Effector memory CD8-positive, alpha-beta T cell (primary cell): ENCODE measurements at regions not wholly inside any gene's neighbourhood (a gene's known extent, or its start where the extent isn't known, plus 50 kb on each side); places are given as distances from the start of the nearest gene placed in this dataset.
A peak's percentile ranks its signal among the peaks of the same experiment; 100 is the strongest.
"Not testable (repeated sequence)": the region's sequence is repeated elsewhere in the genome, so short reads cannot be mapped to it uniquely, and the experiment has no call there.

ENCODE experiments used
- ATAC-seq: fragments of 150-1000 bp; cut with Tn5 transposase; replicated peaks from 2 replicates; pipeline ENCODE4 v1.10.0; 2021; ENCODE audit warnings: mild to moderate bottlenecking, moderate library complexity
- DNase-seq, 3 experiments: peaks; one replicate each; pipeline ENCODE4 v3.0.0; 2021
- H3K27ac Mint-ChIP-seq, 2 donors: one replicate each; pipeline ENCODE4 v1.8.0; 2022; ENCODE audit warnings: mild to moderate bottlenecking in 2 of 2, mixed read lengths in 2 of 2, moderate library complexity in 2 of 2
- H3K27me3 Mint-ChIP-seq, 2 donors: one replicate each; pipeline ENCODE4 v1.8.0; 2022; ENCODE audit warnings: mixed read lengths in 2 of 2
- H3K36me3 Mint-ChIP-seq: one replicate; pipeline ENCODE4 v1.8.0; 2022; ENCODE audit warnings: mild to moderate bottlenecking, moderate library complexity, mixed read lengths; ENCODE audit not compliant: insufficient read depth
- H3K4me1 Mint-ChIP-seq, 2 donors: one replicate each; pipeline ENCODE4 v1.8.0; 2022; ENCODE audit warnings: low read depth in 2 of 2, mixed read lengths in 2 of 2
- H3K4me3 Mint-ChIP-seq, 2 donors: one replicate each; pipeline ENCODE4 v1.8.0; 2022; ENCODE audit warnings: mild to moderate bottlenecking in 2 of 2, mixed read lengths in 2 of 2, moderate library complexity in 2 of 2
- H3K9me3 Mint-ChIP-seq, 2 donors: one replicate each; pipeline ENCODE4 v1.8.0; 2022; ENCODE audit warnings: mixed read lengths in 2 of 2

DNA sequence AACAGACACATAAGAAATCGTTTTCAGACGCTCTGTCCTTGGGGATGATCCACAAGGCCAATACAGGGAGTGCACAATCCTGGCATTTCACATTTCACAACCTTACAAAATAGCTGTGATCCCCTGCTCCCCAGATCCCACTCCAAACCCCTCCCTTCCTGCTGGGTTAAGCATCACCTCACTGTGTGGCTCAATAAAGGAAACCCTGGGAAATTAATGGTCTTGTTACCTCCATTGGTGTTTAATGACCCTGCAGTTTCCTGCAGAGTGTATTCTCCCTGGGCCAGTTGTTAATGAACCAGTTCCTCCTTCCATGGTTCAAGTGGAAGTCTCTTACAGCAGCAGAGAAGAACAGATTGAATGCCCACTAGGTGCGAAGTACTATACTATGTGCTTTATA lies 334.7 kb downstream of the OMA1 start:
- H3K4me3 Mint-ChIP-seq: no peak overlapping the region
- H3K27ac Mint-ChIP-seq: no peak overlapping the region
- no peaks in the 10 kb centered on the region for H3K9me3 Mint-ChIP-seq
- ATAC-seq: no peak
- peaks cover 0 to 4% of the 10 kb centered on the region in 2 donors for H3K27me3 Mint-ChIP-seq
- no peaks in the 10 kb centered on the region for H3K4me1 Mint-ChIP-seq
- no peak for DNase-seq
- no peaks in the 10 kb centered on the region for H3K36me3 Mint-ChIP-seq

DNA sequence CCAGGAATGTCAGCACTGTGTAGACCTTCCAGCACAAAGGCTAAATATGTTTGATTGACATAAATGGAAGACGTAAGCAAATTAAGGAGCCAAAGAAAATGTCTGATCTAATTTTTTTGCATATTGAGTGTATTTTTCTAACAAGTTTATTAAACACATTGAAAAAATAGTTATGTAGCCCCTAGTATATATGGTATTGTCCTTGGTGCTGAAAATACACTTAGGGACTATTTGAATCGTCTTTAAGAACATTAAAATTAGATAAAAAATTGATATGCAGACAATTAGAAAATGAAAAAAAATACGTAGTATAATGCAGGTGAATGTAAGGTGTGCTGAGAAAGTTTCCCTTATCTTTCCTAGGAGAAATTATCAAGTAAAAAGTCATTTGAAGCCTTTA lies 337.0 kb downstream of the OMA1 start:
- Mint-ChIP-seq H3K27me3 (peaks cover 0 to 4% of the 10 kb centered on the region in 2 donors), H3K4me3 (no peak overlapping the region), H3K27ac (no peak overlapping the region), H3K9me3 (no peaks in the 10 kb centered on the region), H3K4me1 (no peaks in the 10 kb centered on the region), H3K36me3 (no peaks in the 10 kb centered on the region)
- ATAC-seq: no peak
- no peak for DNase-seq

- H3K27me3 Mint-ChIP-seq: peaks cover 0 to 5% of the 10 kb centered on the region in 2 donors
- H3K4me3 Mint-ChIP-seq: no peak overlapping the region
- no peak overlapping the region for H3K27ac Mint-ChIP-seq
- ATAC-seq: no peak
- no peaks in the 10 kb centered on the region for H3K4me1 Mint-ChIP-seq
- H3K36me3 Mint-ChIP-seq: no peaks in the 10 kb centered on the region
- H3K9me3 Mint-ChIP-seq: no peaks in the 10 kb centered on the region
- no peak for DNase-seq
Observed at GRCh38 chr1:58206749-58207148, 339.8 kb downstream of the OMA1 start.

- Mint-ChIP-seq H3K4me3 (no peak overlapping the region), H3K36me3 (no peaks in the 10 kb centered on the region), H3K9me3 (no peaks in the 10 kb centered on the region), H3K4me1 (no peaks in the 10 kb centered on the region), H3K27ac (no peak overlapping the region), H3K27me3 (peaks cover 0 to 9% of the 10 kb centered on the region in 2 donors)
- DNase-seq (peak in 1 of 3 experiments; percentile 0), ATAC-seq (no peak)
Observed at GRCh38 chr1:58204284-58204683, 342.2 kb downstream of the OMA1 start.

DNA sequence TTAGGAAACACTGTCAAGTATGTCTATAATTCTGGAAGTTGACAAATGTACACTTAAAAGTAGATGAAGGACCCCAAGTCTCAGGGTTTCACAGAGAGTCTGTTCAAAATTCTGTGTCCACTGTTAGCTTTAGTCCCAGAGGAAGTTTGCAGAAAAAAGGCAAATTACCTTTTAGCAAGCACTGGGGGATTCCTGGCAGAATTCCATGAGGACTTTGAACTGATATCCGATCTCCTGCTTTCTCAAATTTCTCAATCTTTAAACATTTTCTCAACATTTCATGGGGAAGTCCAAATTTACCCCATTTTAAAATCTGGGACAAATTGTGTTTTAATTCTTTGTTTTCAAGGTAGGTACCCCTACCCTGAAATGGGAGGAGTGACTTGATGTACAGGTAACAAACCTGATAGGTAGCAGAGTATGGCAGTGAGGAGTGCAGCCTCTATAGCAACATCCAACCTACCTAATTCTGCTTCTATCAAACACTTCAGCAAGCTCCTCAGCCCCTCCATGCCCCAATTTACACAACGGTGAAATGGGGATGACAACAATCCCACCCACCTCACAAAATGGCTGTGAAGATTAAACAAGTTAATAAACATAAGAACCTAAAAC lies 344.9 kb downstream of the OMA1 start:
- H3K4me3 Mint-ChIP-seq: no peak overlapping the region
- no peak overlapping the region for H3K27ac Mint-ChIP-seq
- no peaks in the 10 kb centered on the region for H3K4me1 Mint-ChIP-seq
- H3K27me3 Mint-ChIP-seq: peaks cover 0 to 5% of the 10 kb centered on the region in 2 donors
- no peak for DNase-seq
- no peaks in the 10 kb centered on the region for H3K9me3 Mint-ChIP-seq
- H3K36me3 Mint-ChIP-seq: no peaks in the 10 kb centered on the region
- no peak for ATAC-seq

- no peak overlapping the region for H3K27ac Mint-ChIP-seq
- DNase-seq: no peak
Observed at GRCh38 chr1:58200437-58200836, 346.1 kb downstream of the OMA1 start.

GRCh38 chr1:58197811-58198210 lies 348.7 kb downstream of the OMA1 start:
- H3K36me3 Mint-ChIP-seq: no peaks in the 10 kb centered on the region
- no peaks in the 10 kb centered on the region for H3K4me1 Mint-ChIP-seq
- no peak for DNase-seq
- no peak for ATAC-seq
- H3K9me3 Mint-ChIP-seq: peaks cover 0 to 3% of the 10 kb centered on the region in 2 donors
- H3K27me3 Mint-ChIP-seq: peaks cover 0 to 5% of the 10 kb centered on the region in 2 donors
- no peak overlapping the region for H3K27ac Mint-ChIP-seq
- no peak overlapping the region for H3K4me3 Mint-ChIP-seq

More at GRCh38 chr1:58200437-58200836, 346.1 kb downstream of the OMA1 start:
- Mint-ChIP-seq H3K36me3 (no peaks in the 10 kb centered on the region), H3K9me3 (no peaks in the 10 kb centered on the region), H3K27me3 (peaks cover 0 to 5% of the 10 kb centered on the region in 2 donors), H3K4me3 (no peak overlapping the region), H3K4me1 (no peaks in the 10 kb centered on the region)
- ATAC-seq: no peak

DNA sequence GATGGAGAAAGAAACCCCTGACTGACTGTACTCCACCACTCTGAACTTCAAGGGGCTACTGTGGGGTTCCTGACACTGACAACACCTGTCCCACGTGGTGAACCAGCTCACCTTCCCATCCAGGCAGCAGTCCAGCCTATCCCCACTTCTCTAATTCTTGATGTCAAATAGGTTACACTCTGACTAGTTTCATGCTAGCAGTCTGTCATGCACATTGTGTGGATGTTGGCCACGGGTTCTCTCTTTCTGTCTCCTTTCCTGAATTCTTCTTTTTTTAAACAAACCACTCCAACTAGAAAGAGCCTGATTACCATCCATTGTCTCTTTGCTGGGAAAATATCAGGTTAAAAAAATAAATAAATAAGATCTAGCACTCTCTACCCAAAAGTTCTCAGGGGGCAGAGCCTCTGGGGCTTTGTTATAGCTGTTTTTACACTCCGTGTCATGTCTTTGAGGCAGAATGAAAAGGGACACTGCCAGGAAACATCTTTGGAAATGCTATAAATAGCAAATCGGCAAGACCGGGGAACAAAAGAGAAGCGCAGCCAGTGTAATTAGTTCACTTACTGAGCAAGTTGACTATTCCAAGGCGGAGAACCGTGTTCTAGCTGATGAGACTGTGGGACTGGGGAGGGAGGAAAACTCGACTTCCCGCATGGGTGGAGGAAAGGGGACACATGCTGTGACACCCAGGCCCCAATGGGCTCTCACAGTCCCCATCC lies 356.1 kb downstream of the OMA1 start:
- H3K27ac Mint-ChIP-seq: no peak overlapping the region
- no peak for ATAC-seq
- peaks cover 7 to 16% of the 10 kb centered on the region in 2 donors for H3K27me3 Mint-ChIP-seq
- H3K9me3 Mint-ChIP-seq: peaks cover 0 to 3% of the 10 kb centered on the region in 2 donors
- H3K36me3 Mint-ChIP-seq: no peaks in the 10 kb centered on the region
- H3K4me3 Mint-ChIP-seq: no peak overlapping the region
- H3K4me1 Mint-ChIP-seq: no peaks in the 10 kb centered on the region
- DNase-seq: no peak

GRCh38 chr1:58189453-58189852 lies 357.1 kb downstream of the OMA1 start:
- H3K4me1 Mint-ChIP-seq: no peaks in the 10 kb centered on the region
- ATAC-seq (no peak), DNase-seq (no peak)
- H3K27me3 Mint-ChIP-seq: peaks cover 10 to 16% of the 10 kb centered on the region in 2 donors
- no peaks in the 10 kb centered on the region for H3K36me3 Mint-ChIP-seq
- no peak overlapping the region for H3K27ac Mint-ChIP-seq
- H3K9me3 Mint-ChIP-seq: peaks cover 0 to 3% of the 10 kb centered on the region in 2 donors
- H3K4me3 Mint-ChIP-seq: no peak overlapping the region

- H3K9me3 Mint-ChIP-seq: peaks cover 0 to 5% of the 10 kb centered on the region in 2 donors
- DNase-seq (no peak), ATAC-seq (no peak)
- peaks cover 5 to 6% of the 10 kb centered on the region in 2 donors for H3K27me3 Mint-ChIP-seq
- no peak overlapping the region for H3K27ac Mint-ChIP-seq
- no peaks in the 10 kb centered on the region for H3K4me1 Mint-ChIP-seq
- no peaks in the 10 kb centered on the region for H3K36me3 Mint-ChIP-seq
- no peak overlapping the region for H3K4me3 Mint-ChIP-seq
Observed at GRCh38 chr1:58183286-58183685, 363.2 kb downstream of the OMA1 start.

DNA sequence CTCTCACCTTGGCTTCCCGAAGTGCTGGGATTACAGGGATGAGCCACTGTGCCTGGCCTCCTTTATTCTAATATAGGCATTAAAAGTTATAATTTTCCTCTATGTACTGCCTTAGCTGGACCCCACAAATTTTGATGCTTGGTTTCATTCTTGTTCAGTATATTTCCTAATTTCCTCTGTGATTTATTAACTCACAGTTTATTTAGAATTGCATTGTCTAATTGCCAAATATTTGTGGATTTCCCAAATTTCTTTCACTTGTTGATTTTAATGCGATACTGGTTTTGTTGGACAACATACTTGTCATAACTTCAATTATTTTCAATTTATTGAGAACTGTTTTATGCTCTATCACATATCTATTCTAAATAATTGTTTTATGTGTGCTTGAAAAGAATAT lies 366.0 kb downstream of the OMA1 start:
- Mint-ChIP-seq H3K27me3 (peaks cover 1 to 5% of the 10 kb centered on the region in 2 donors), H3K4me3 (no peak overlapping the region), H3K9me3 (peaks cover 0 to 5% of the 10 kb centered on the region in 2 donors), H3K4me1 (no peaks in the 10 kb centered on the region), H3K36me3 (no peaks in the 10 kb centered on the region), H3K27ac (no peak overlapping the region)
- ATAC-seq (no peak), DNase-seq (no peak)

- not testable (repeated sequence) for H3K36me3 Mint-ChIP-seq, H3K4me1 Mint-ChIP-seq, H3K27me3 Mint-ChIP-seq, H3K4me3 Mint-ChIP-seq, ATAC-seq, H3K27ac Mint-ChIP-seq, DNase-seq, H3K9me3 Mint-ChIP-seq
Observed at GRCh38 chr1:58169160-58169559, 377.4 kb downstream of the OMA1 start.

DNA sequence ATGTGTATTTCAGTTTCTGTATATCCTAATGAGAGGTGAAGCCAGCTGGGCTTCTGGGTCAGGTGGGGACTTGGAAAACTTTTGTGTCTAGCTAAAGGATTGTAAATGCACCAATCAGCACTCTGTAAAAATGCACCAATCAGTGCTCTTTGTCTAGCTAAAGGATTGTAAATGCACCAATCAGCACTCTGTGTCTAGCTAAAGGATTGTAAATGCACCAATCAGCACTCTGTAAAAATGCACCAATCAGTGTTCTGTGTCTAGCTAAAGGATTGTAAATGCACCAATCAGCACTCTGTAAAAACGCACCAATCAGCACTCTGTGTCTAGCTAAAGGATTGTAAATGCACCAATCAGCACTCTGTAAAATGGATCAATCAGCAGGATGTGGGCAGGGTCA lies 379.4 kb downstream of the OMA1 start:
- not testable (repeated sequence) for DNase-seq, H3K4me3 Mint-ChIP-seq, H3K27me3 Mint-ChIP-seq, H3K4me1 Mint-ChIP-seq, H3K36me3 Mint-ChIP-seq, ATAC-seq, H3K9me3 Mint-ChIP-seq, H3K27ac Mint-ChIP-seq

- no peak overlapping the region for H3K27ac Mint-ChIP-seq
- DNase-seq (no peak), ATAC-seq (no peak)
- H3K9me3 Mint-ChIP-seq: no peaks in the 10 kb centered on the region
- H3K4me1 Mint-ChIP-seq: no peaks in the 10 kb centered on the region
- no peaks in the 10 kb centered on the region for H3K36me3 Mint-ChIP-seq
- H3K4me3 Mint-ChIP-seq: no peak overlapping the region
- peaks cover 0 to 8% of the 10 kb centered on the region in 2 donors for H3K27me3 Mint-ChIP-seq
Observed at GRCh38 chr1:58166417-58166816, 380.1 kb downstream of the OMA1 start.
